ENCODE measurements at regions not wholly inside any gene's neighbourhood (a gene's known extent, or its start where the extent isn't known, plus 50 kb on each side); places are given as distances from the start of the nearest gene placed in this dataset.

- H3K36me3 Mint-ChIP-seq (ENCODE audit: low read depth) = no peaks in the 10 kb centered on the region
- H3K9me3 Mint-ChIP-seq = no peaks in the 10 kb centered on the region
- no peak overlapping the region for H3K4me3 Mint-ChIP-seq
- no peak for TF ChIP-seq CTCF (IDR thresholded peaks at IDR 0.05)
- peaks cover 18% of the 10 kb centered on the region for H3K27me3 Mint-ChIP-seq (ENCODE audit: insufficient read depth)
- no peaks in the 10 kb centered on the region for H3K4me1 Mint-ChIP-seq (ENCODE audit: low read depth)
- no peak overlapping the region for H3K27ac Mint-ChIP-seq
- DNase-seq = no peak
These were observed 178.2 kb downstream of the ENC1 start for GRCh38 chr5:74462356-74462755.

- H3K9me3 Mint-ChIP-seq = no peaks in the 10 kb centered on the region
- H3K36me3 Mint-ChIP-seq (ENCODE audit: low read depth) = no peaks in the 10 kb centered on the region
- H3K4me1 Mint-ChIP-seq (ENCODE audit: low read depth) = no peaks in the 10 kb centered on the region
- no peak overlapping the region for H3K4me3 Mint-ChIP-seq
- no peak overlapping the region for H3K27ac Mint-ChIP-seq
- H3K27me3 Mint-ChIP-seq (ENCODE audit: insufficient read depth) = peaks cover 18% of the 10 kb centered on the region
- no peak for TF ChIP-seq CTCF (IDR thresholded peaks at IDR 0.05)
- no peak for DNase-seq
These were observed 179.3 kb downstream of the ENC1 start for GRCh38 chr5:74461251-74461650.

GRCh38 chr5:74460694-74461093 lies 179.8 kb downstream of the ENC1 start:
- Mint-ChIP-seq H3K27ac (no peak overlapping the region), H3K4me3 (no peak overlapping the region), H3K4me1 (ENCODE audit: low read depth) (no peaks in the 10 kb centered on the region)

GRCh38 chr5:74459984-74460383 lies 180.5 kb downstream of the ENC1 start:
- Mint-ChIP-seq H3K4me3 (no peak overlapping the region), H3K9me3 (no peaks in the 10 kb centered on the region), H3K27me3 (ENCODE audit: insufficient read depth) (peaks cover 18% of the 10 kb centered on the region), H3K27ac (no peak overlapping the region), H3K36me3 (ENCODE audit: low read depth) (no peaks in the 10 kb centered on the region), H3K4me1 (ENCODE audit: low read depth) (no peaks in the 10 kb centered on the region)
- no peak for TF ChIP-seq CTCF (IDR thresholded peaks at IDR 0.05)
- DNase-seq = no peak

More at GRCh38 chr5:74460694-74461093, 179.8 kb downstream of the ENC1 start:
- H3K27me3 Mint-ChIP-seq (ENCODE audit: insufficient read depth) = peaks cover 18% of the 10 kb centered on the region
- TF ChIP-seq CTCF (IDR thresholded peaks at IDR 0.05) = no peak
- DNase-seq = no peak
- no peaks in the 10 kb centered on the region for H3K9me3 Mint-ChIP-seq
- H3K36me3 Mint-ChIP-seq (ENCODE audit: low read depth) = no peaks in the 10 kb centered on the region

- DNase-seq = no peak
- no peak for TF ChIP-seq CTCF (IDR thresholded peaks at IDR 0.05)
- Mint-ChIP-seq H3K36me3 (ENCODE audit: low read depth) (no peaks in the 10 kb centered on the region), H3K27ac (no peak overlapping the region), H3K4me3 (no peak overlapping the region), H3K9me3 (no peaks in the 10 kb centered on the region), H3K4me1 (ENCODE audit: low read depth) (no peaks in the 10 kb centered on the region), H3K27me3 (ENCODE audit: insufficient read depth) (peaks cover 16% of the 10 kb centered on the region)
These were observed 182.7 kb downstream of the ENC1 start for GRCh38 chr5:74457876-74458275.
